ENCODE measurements at regions not wholly inside any gene's neighbourhood (a gene's known extent, or its start where the extent isn't known, plus 50 kb on each side); places are given as distances from the start of the nearest gene placed in this dataset.
"Not testable (repeated sequence)": the region's sequence is repeated elsewhere in the genome, so short reads cannot be mapped to it uniquely, and the experiment has no call there.

DNA sequence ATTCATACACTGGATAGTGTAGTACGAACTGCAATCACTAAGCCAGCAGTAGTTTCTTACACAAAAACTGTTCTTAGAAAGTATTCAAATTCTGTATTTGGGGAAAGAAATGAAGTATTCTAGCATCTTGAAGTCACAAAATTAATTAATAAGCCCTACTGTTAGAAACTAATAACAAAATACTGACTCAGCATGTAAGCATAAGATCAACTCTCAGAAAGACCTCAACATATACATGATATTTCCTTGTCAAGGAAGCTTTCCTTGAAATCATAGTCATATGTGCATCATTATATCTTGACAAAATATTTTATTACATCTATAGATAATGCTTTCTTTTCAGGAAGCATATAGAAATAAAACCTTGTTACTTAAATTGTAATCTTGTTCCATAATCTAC, 115.5 kb upstream of the GOLGA6L6 start:
- no peak overlapping the region for H3K4me3 ChIP-seq (ENCODE audit: low read depth, low read length)
- TF ChIP-seq POLR2A (IDR thresholded peaks at IDR 0.05; ENCODE audit: extremely low read depth, insufficient read length) = no peak
- TF ChIP-seq, protein P1, sequence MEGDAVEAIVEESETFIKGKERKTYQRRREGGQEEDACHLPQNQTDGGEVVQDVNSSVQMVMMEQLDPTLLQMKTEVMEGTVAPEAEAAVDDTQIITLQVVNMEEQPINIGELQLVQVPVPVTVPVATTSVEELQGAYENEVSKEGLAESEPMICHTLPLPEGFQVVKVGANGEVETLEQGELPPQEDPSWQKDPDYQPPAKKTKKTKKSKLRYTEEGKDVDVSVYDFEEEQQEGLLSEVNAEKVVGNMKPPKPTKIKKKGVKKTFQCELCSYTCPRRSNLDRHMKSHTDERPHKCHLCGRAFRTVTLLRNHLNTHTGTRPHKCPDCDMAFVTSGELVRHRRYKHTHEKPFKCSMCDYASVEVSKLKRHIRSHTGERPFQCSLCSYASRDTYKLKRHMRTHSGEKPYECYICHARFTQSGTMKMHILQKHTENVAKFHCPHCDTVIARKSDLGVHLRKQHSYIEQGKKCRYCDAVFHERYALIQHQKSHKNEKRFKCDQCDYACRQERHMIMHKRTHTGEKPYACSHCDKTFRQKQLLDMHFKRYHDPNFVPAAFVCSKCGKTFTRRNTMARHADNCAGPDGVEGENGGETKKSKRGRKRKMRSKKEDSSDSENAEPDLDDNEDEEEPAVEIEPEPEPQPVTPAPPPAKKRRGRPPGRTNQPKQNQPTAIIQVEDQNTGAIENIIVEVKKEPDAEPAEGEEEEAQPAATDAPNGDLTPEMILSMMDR (IDR thresholded peaks at IDR 0.05; ENCODE audit: low read depth, low read length) = no peak
- no peak for DNase-seq (ENCODE audit: low read depth)

DNA sequence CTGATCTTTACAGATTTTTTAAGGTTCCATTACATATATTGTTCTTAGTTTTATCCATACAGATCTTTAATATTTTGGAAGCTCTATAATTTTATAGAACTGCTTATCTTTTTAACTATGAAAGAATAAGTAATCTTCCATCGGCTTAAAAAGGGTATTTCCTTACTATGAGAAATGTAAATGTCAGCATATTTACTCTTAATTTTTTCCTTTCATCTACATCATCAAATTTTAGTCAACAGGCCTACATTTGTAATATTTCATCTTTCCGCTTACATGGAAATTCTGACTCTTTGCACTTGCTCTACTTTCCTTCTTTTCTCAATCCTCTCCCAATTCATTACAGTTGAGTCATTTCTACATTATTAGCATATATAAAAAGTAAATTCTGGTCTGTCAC, 111.3 kb upstream of the GOLGA6L6 start:
- TF ChIP-seq POLR2A (IDR thresholded peaks at IDR 0.05; ENCODE audit: extremely low read depth, insufficient read length) (no peak), MYC (IDR thresholded peaks at IDR 0.05; ENCODE audit: low read depth, low read length) (no peak)
- TF ChIP-seq, protein P1 (IDR thresholded peaks at IDR 0.05; ENCODE audit: low read depth, low read length) = no peak
- TF ChIP-seq, protein P2, sequence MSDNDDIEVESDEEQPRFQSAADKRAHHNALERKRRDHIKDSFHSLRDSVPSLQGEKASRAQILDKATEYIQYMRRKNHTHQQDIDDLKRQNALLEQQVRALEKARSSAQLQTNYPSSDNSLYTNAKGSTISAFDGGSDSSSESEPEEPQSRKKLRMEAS (IDR thresholded peaks at IDR 0.05; ENCODE audit: low read depth, low read length) = no peak
- H3K4me3 ChIP-seq (ENCODE audit: low read depth, low read length) = no peak overlapping the region
- DNase-seq (ENCODE audit: low read depth) = no peak

DNA sequence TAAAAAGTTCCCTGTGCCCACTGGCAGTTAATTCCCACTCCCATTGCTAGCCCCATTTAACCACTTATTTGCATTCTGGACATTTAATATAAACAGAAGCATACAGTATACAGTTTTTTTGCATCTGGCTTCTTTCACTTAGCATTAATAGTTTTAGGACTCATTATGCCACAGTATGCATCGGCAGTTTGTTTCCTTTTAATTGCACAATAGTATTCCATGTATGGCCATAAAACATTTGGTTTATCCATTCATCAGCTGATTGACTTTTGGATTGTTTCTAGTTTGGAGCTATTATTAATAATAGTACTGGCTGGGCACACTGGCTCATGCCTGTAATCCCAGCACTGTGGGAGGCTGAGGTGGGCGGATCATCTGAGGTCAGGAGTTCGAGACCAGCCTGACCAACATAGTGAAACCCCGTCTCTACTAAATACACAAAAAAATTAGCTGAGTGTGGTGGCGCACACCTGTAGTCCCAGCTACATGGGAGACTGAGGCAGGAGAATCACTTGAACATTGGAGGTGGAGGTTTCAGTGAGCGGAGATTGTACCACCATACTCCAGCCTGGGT, 106.9 kb upstream of the GOLGA6L6 start:
- not testable (repeated sequence) for H3K4me3 ChIP-seq (ENCODE audit: low read depth, low read length); DNase-seq (ENCODE audit: low read depth)

DNA sequence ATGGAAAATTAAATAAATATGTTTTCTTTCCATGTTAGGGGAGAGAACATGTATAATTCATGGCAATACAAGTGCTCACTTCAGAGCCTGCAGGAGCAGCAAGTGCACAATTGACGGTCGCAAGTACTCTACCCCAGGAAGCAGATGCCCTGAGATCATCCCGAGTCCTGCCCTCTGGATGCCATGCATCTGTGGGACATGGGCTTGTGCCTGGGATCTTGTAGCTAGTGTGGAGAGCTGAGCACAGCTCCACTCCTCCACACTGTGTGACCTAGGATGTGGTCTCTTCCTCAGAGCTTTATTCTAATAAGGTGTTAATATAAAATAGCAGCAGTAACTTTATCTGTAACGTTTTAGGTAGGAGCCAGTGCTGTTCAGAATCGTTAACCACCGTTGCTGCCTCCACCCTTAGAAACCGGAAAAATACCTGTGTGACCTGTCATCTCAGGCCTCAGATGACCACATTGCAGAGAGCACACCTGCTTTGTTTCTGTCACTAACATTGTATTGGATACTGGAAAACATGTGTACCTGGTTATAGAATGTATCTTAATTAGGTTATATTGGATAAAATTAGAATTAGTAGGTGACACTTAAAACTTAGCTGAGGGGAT, 105.0 kb upstream of the GOLGA6L6 start:
- DNase-seq (ENCODE audit: low read depth) = no peak
- no peak overlapping the region for H3K4me3 ChIP-seq (ENCODE audit: low read depth, low read length)
- TF ChIP-seq, protein P1 (IDR thresholded peaks at IDR 0.05; ENCODE audit: low read depth, low read length) = no peak
- no peak for TF ChIP-seq MYC (IDR thresholded peaks at IDR 0.05; ENCODE audit: low read depth, low read length)
- no peak for TF ChIP-seq POLR2A (IDR thresholded peaks at IDR 0.05; ENCODE audit: extremely low read depth, insufficient read length)
- TF ChIP-seq, protein P2 (IDR thresholded peaks at IDR 0.05; ENCODE audit: low read depth, low read length) = no peak

DNA sequence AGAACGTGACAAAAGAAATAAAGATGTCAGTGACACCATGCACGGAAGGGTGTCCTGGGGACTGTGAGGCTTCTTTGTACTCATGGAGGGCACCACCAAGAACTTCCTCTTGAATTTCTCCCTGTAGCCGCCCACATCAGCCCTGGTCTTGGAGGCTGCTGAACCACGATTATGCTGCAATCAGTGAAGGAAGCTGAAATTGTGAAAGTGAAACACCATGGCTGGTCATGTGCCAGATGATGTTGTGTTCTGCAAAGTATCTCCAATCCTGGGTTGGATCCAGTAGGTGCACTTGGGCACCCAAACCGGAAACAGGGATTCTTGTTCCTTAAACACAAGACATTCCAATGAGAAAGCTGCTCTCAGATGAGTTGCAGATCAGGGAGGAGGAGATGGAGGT, 104.4 kb upstream of the GOLGA6L6 start:
- peak; percentile 69 for DNase-seq (ENCODE audit: low read depth)
- H3K4me3 ChIP-seq (ENCODE audit: low read depth, low read length) = no peak overlapping the region
- TF ChIP-seq, protein P1 (IDR thresholded peaks at IDR 0.05; ENCODE audit: low read depth, low read length) = no peak
- 0 out of 2 replicates have a peak, but pooled peaks have one; percentile 37 for TF ChIP-seq MYC (IDR thresholded peaks at IDR 0.05; ENCODE audit: low read depth, low read length)
- TF ChIP-seq POLR2A (IDR thresholded peaks at IDR 0.05; ENCODE audit: extremely low read depth, insufficient read length) = no peak
- TF ChIP-seq, protein P2 (IDR thresholded peaks at IDR 0.05; ENCODE audit: low read depth, low read length) = no peak; the same call in 1 of the 2 replicates

DNA sequence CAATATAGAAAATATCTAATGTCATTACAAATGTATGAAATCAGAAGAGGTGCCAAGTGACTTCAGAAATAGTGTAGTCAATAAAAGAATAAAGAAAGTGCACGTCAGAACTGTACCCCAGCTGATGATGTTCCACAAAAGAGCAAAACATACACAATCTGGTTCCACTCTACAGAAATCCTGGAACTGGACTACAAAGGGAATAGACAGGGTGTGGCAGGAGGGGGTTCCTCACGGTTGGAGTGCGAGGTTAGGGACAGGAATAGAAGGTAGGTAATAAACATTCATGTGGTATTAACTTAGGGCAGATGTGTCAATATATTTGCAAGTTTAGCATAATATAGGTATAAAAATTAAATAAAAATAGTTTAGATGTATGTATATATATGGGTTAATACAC, 103.3 kb upstream of the GOLGA6L6 start:
- no peak overlapping the region for H3K4me3 ChIP-seq (ENCODE audit: low read depth, low read length)
- DNase-seq (ENCODE audit: low read depth) = no peak
- no peak for TF ChIP-seq POLR2A (IDR thresholded peaks at IDR 0.05; ENCODE audit: extremely low read depth, insufficient read length)
- TF ChIP-seq, protein P1 (IDR thresholded peaks at IDR 0.05; ENCODE audit: low read depth, low read length) = no peak
- no peak for TF ChIP-seq MYC (IDR thresholded peaks at IDR 0.05; ENCODE audit: low read depth, low read length)
- TF ChIP-seq, protein P2 (IDR thresholded peaks at IDR 0.05; ENCODE audit: low read depth, low read length) = no peak

Data from NB4 (cell line).